ENCODE measurements at regions not wholly inside any gene's neighbourhood (a gene's known extent, or its start where the extent isn't known, plus 50 kb on each side); places are given as distances from the start of the nearest gene placed in this dataset.

- DNase-seq (ENCODE audit: low read depth in 2 of 2), result no peak
These were observed 238.7 kb upstream of the SNX7 start for GRCh38 chr1:98422816-98423215.

DNA sequence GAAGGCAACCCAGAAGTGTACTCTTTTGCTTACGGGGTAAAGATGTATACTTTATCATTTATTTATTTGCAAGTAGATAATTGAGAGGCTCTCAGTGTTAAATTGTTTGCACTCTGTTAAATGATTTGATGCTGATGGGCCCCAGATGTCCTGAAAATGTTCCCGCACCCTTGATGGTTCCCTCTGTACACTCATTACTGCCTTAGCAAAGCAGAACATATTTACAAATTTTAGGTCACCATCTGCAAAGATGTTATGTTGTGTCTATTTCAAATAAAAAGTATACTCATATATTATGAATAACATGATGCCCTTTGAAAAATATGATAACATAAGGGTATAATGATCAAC lies 240.5 kb upstream of the SNX7 start:
- no peak for DNase-seq (ENCODE audit: low read depth in 2 of 2)

- DNase-seq (ENCODE audit: low read depth in 2 of 2), result no peak
These were observed 241.0 kb upstream of the SNX7 start for GRCh38 chr1:98420376-98421084.

- no peak for DNase-seq (ENCODE audit: low read depth in 2 of 2)
These were observed 243.7 kb upstream of the SNX7 start for GRCh38 chr1:98417820-98418219.

GRCh38 chr1:98410082-98410481 lies 251.4 kb upstream of the SNX7 start:
- no peak for DNase-seq (ENCODE audit: low read depth in 2 of 2)

DNA sequence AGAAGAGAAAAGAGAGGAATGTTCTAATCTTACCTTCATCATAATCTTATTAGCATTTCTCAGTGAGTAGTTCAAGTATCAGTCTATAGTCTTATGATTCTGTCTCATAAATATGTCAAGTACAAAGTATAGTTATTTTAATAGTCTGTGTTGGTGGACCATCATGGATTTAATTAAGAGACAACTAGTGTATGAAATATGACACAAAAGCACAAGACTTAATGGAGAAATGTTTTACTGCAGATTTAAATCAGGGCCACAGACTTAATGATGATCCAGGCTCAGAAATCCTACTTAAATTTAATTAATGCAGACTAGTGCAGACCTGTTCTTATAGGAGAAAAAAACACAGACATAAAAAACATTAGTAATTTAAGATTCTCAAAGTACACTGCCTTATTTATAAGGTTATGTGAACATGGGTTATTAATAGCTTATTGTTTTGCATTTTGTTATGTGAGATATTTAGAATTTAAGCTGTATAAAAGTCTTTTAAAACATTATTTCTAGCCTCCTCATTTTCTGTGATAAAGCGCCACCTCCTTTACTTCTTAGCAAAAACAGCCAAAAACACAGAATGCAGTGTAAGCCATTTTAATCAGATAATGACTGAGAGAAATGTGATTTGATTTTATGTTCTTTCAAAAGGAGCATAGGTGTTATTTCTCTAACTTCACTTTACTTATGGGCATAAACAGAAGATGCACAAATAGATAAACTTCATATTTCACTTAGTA lies 255.0 kb upstream of the SNX7 start:
- DNase-seq (ENCODE audit: low read depth in 2 of 2), result no peak

- no peak for DNase-seq (ENCODE audit: low read depth in 2 of 2)
These were observed 255.9 kb upstream of the SNX7 start for GRCh38 chr1:98405581-98406074.

GRCh38 chr1:98404866-98405265 lies 256.7 kb upstream of the SNX7 start:
- no peak for DNase-seq (ENCODE audit: low read depth in 2 of 2)

- DNase-seq (ENCODE audit: low read depth in 2 of 2), result no peak
These were observed 257.5 kb upstream of the SNX7 start for GRCh38 chr1:98403963-98404480.

DNA sequence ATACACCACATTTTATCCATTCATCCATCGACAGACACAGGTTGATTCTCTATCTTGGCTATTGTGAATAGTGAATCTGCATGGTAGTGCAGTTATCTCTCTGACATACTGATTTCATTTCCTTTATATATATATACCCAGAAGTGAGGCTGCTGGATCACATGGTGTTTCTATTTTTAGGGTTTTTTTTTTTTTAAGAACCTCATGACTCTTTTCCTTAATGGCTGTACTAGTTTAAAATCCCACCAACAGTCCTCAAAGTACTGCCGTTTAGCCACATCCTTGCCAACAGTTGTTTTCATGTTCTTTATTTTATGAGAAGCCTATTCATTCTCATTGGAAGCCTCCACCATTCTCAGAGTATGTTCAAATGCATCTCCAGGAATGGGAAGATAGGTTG lies 258.7 kb upstream of the SNX7 start:
- DNase-seq (ENCODE audit: low read depth in 2 of 2), result no peak

DNA sequence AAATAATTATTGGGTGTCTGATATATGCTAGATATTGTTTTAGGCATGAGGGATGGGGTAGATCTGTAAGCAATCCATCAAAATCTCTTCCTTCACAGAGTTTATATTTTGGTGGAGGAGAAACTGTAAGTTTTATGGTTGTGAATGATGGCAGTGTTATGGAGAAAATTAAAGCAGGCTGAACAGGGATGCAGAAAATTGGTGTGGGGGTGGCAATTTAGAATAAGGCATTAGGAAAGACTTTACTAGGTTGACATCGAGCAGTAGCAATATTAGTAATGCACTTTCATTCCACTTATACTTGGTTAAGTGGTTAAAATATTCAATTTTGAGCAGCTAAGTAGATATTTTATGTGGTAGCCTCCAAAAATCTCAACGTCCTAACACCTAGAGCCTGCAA lies 261.1 kb upstream of the SNX7 start:
- DNase-seq (ENCODE audit: low read depth in 2 of 2), result no peak

DNA sequence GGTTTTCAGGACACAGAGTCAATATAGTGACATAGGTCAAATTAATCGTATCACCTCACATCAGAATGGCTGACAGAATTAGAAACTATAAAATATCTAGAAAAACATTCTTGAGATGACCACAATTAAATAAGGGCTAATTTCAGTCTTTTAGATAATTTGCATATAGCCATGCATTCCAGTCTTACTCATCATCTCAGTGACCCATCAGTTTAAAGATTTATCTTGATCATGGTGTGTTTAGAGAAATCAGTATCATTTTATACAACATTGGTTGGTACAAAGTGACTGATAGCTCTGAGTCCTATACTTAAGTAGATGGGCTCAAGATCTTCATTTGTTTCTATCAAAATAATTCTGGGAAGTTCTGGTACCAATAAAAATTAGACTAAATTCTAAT lies 262.3 kb upstream of the SNX7 start:
- no peak for DNase-seq (ENCODE audit: low read depth in 2 of 2)

DNA sequence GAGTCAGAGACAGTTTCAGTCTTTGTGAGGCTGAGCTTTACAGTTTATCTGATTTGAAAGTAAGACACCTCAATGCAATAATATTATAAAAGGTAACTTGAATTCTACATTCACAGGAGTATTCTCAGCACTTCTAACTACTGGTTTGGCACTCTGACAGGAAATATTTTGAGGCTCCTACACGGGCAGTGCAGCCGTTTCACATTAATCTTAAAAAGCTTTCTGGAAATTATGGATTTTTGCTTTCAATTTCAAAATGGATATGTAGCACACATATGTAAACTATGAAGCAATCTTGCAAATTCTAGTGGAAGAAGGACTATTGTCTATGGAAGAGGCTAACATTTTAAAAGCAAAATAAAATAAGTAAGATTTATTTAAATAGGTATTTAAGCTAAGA lies 262.9 kb upstream of the SNX7 start:
- DNase-seq (ENCODE audit: low read depth in 2 of 2), result no peak

DNA sequence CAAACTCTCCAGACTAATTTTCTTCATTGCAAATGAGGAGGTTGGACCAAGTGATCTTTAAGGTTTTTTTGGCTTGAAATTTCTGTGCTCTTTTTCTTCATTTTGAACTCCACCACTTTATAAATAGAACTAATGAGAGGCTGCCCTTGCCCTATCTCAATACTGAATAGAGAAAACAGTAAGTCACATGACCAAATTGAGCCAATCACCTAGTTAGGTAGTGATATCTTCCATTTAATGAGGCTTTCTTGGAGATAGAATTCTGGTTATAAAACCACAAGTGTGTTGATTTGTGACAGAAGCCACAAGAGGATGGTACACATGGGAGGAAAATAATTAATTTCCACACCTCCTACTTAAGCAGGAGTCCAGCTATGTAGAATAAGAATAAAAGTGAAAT lies 263.4 kb upstream of the SNX7 start:
- DNase-seq (ENCODE audit: low read depth in 2 of 2), result no peak

- DNase-seq (ENCODE audit: low read depth in 2 of 2), result no peak
These were observed 267.8 kb upstream of the SNX7 start for GRCh38 chr1:98393719-98394118.

DNA sequence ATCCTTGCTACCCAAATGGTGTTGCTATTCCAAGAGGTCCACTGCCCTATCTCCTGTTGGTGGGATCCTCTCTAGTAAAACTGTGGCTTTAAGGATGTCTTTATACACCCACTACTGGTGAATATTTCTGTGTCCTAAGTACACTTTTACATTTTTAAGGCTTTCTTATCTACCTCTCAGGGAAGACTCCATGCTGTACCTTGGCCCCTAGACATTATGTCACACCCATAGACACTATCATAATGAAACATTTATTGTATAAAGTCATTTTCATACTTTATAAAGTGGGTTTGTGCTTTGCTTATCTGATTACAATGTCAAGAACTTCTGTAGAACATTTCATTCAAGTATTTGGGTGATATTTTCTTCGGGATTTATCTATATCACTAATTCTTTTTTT lies 270.3 kb upstream of the SNX7 start:
- no peak for DNase-seq (ENCODE audit: low read depth in 2 of 2)

GRCh38 chr1:98389809-98390208 lies 271.7 kb upstream of the SNX7 start:
- DNase-seq (ENCODE audit: low read depth in 2 of 2), result no peak

GRCh38 chr1:98388441-98388840 lies 273.1 kb upstream of the SNX7 start:
- no peak for DNase-seq (ENCODE audit: low read depth in 2 of 2)

DNA sequence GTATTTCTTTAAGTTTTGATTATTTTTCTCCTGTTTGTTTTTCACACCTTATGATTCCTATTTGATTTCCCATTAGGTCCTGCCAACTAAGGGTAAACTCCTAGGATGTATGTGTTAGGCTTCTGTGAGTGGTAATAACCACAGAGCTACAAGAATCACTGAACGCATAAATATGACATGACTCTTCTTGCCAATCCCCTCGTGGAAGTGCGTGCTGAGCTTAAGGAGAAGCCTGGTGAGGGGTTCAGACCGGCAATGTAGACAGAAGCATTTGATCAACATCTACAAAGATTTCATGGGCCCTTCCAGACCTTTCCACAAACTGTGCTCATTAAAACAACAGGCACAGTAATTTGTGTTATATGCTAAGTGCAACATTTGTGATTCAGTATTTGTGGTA lies 273.8 kb upstream of the SNX7 start:
- no peak for DNase-seq (ENCODE audit: low read depth in 2 of 2)

DNA sequence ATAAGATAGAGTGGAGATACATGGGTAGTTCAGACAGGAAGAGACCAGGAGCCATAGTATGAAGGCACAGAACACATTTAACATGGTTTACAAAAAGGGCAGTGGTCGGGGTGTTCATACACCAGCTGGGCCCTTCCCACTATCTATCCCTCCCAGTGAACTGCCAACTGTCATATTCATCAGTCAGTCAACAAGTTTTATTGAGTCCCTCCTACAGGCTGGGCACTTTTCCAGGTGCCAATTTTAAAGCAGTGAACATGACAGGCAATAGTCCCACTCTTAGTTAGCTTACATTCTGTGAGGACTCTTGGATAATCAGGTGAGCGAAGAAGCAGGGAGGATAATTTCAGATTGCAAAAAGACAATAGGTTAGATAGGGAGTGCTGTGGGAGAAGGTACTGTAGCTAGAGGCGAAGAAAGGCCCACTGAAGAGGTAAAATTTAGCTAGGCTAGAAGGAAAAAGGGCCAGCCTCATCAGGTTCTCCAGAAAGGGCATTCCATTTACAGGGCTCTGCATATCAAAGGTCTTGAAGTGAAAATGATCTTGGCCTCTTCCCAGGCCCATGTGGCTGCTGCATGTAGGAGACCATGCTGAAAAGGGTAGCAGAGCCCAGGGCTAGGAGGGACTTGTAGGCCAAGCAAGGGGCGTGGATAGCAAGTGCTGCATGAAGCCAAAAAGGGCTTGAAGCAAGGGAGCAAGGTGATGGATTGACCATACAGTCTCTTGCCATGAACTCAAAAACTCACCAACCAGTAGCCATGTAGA lies 274.7 kb upstream of the SNX7 start:
- DNase-seq (ENCODE audit: low read depth in 2 of 2), result no peak

GRCh38 chr1:98385652-98386051 lies 275.9 kb upstream of the SNX7 start:
- DNase-seq (ENCODE audit: low read depth in 2 of 2), result no peak

- no peak for DNase-seq (ENCODE audit: low read depth in 2 of 2)
These were observed 276.9 kb upstream of the SNX7 start for GRCh38 chr1:98384461-98385141.
